Adrenal gland (tissue), 9 donors: ENCODE measurements at regions not wholly inside any gene's neighbourhood (a gene's known extent, or its start where the extent isn't known, plus 50 kb on each side); places are given as distances from the start of the nearest gene placed in this dataset.

ENCODE experiments used
- DNase-seq, 7 donors: peaks; one replicate each; pipeline ENCODE4 v3.0.0-alpha.2; 2019 to 2020
- H3K27ac ChIP-seq, 5 donors: fragments of 200-600 bp; sonication (generic) in 4 of 5; 1 replicate in 3 of 5; 2 replicates in 2 of 5; pipeline versions ENCODE4 v1.5.1 to v1.8.0; 2016 to 2020; ENCODE audit warnings: mild to moderate bottlenecking in 1 of 5
- H3K27me3 ChIP-seq: fragments of 200-600 bp; 2 replicates; pipeline ENCODE4 v1.8.0; 2021
- H3K36me3 ChIP-seq, 2 donors: fragments of 200-600 bp; replicated peaks in 1 of 2; 1 replicate in 1 of 2; 2 replicates in 1 of 2; pipeline versions ENCODE4 v1.5.1 to v1.8.0; 2018 to 2022
- H3K4me1 ChIP-seq, 2 donors: fragments of 200-600 bp; replicated peaks in 1 of 2; 1 replicate in 1 of 2; 2 replicates in 1 of 2; pipeline versions ENCODE4 v1.5.1 to v1.8.0; 2018 to 2021
- H3K4me3 ChIP-seq, 4 donors: fragments of 200-600 bp; sonication (generic) in 3 of 4; one replicate each; pipeline ENCODE4 v1.5.1; 2016 to 2018
- H3K9me3 ChIP-seq, 3 donors: fragments of 200-600 bp; sonication (generic) in 1 of 3; replicated peaks in 1 of 3; 1 replicate in 2 of 3; 2 replicates in 1 of 3; pipeline versions ENCODE4 v1.5.1 to v1.8.0; 2016 to 2021
- POLR2A ChIP-seq, 2 donors: fragments of 450-650 bp; IDR thresholded peaks; one replicate each; pipeline ENCODE4 v1.6.1; 2017; ENCODE audit warnings: antibody characterized with exemption in 2 of 2, mild to moderate bottlenecking in 2 of 2, moderate library complexity in 1 of 2
- WGBS, 4 donors: extraction: QIAGEN DNeasy Blood & Tissue Kit in 2 of 4; methylation state at CpG; one replicate each; pipeline versions ENCODE4 v1.1.5 to v1.1.7; 2013 to 2017; 5-methylcytosine and 5-hydroxymethylcytosine counted together
- intact Hi-C, 2 donors: fragments of 100-400 bp; cut with DNase I; formaldehyde crosslinking; loops; one replicate each; pipeline versions ENCODE4 v1.14.1 to v1.15.0; 2022 to 2023
- TF ChIP-seq, protein P1 (sequence below), 6 experiments: fragments of 450-650 bp in 4 of 6; fragments of 200-600 bp in 2 of 6; sonication (generic) in 1 of 6; IDR thresholded peaks; 1 replicate in 5 of 6; 2 replicates in 1 of 6; pipeline versions ENCODE4 v1.5.1 to v1.8.0; 2016 to 2021; ENCODE audit warnings: antibody characterized with exemption in 6 of 6, mild to moderate bottlenecking in 2 of 6, moderate library complexity in 1 of 6
- donor health status: healthy with polysubstance abuse.
- donor health status: Bipolar disorder and iron deficiency.
- donor health status: DM: yes; HTN: yes; CAD: no.
- donor health status: DM: no; HTN: no; CAD: no.
- donor health status: DM: no; HTN: no; CAD: no.

GRCh38 chr3:17967111-17967510, 224.7 kb upstream of the TBC1D5 start:
- no peak for TF ChIP-seq POLR2A (IDR thresholded peaks at IDR 0.05)
- 70 to 83% (median 77%) methylated on average over 4 to 5 of the region's 5 CpGs for WGBS, 4 donors
- Histone ChIP-seq H3K4me1 (no peaks in the 10 kb centered on the region), H3K9me3 (no peaks in the 10 kb centered on the region), H3K27me3 (no peaks in the 10 kb centered on the region), H3K27ac (no peak overlapping the region), H3K36me3 (no peaks in the 10 kb centered on the region), H3K4me3 (no peak overlapping the region)
- intact Hi-C loops = no loop called here
- DNase-seq = no peak

- TF ChIP-seq, protein P1, sequence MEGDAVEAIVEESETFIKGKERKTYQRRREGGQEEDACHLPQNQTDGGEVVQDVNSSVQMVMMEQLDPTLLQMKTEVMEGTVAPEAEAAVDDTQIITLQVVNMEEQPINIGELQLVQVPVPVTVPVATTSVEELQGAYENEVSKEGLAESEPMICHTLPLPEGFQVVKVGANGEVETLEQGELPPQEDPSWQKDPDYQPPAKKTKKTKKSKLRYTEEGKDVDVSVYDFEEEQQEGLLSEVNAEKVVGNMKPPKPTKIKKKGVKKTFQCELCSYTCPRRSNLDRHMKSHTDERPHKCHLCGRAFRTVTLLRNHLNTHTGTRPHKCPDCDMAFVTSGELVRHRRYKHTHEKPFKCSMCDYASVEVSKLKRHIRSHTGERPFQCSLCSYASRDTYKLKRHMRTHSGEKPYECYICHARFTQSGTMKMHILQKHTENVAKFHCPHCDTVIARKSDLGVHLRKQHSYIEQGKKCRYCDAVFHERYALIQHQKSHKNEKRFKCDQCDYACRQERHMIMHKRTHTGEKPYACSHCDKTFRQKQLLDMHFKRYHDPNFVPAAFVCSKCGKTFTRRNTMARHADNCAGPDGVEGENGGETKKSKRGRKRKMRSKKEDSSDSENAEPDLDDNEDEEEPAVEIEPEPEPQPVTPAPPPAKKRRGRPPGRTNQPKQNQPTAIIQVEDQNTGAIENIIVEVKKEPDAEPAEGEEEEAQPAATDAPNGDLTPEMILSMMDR (IDR thresholded peaks at IDR 0.05) = no peak
- no peak for TF ChIP-seq POLR2A (IDR thresholded peaks at IDR 0.05)
- H3K27me3 ChIP-seq = no peaks in the 10 kb centered on the region
These were observed 222.9 kb upstream of the TBC1D5 start for GRCh38 chr3:17965331-17965730.

GRCh38 chr3:17964108-17964507, 221.7 kb upstream of the TBC1D5 start:
- Histone ChIP-seq H3K27me3 (no peaks in the 10 kb centered on the region), H3K36me3 (no peaks in the 10 kb centered on the region), H3K4me1 (no peaks in the 10 kb centered on the region), H3K9me3 (no peaks in the 10 kb centered on the region), H3K27ac (no peak overlapping the region), H3K4me3 (no peak overlapping the region)
- DNase-seq = no peak
- 63 to 91% (median 78%) methylated on average over 1 of the region's 1 CpG for WGBS, 4 donors
- intact Hi-C loops = no loop called here
- TF ChIP-seq, protein P1 (IDR thresholded peaks at IDR 0.05) = no peak

More at GRCh38 chr3:17965331-17965730, 222.9 kb upstream of the TBC1D5 start:
- no peak overlapping the region for H3K4me3 ChIP-seq
- intact Hi-C loops = no loop called here
- H3K9me3 ChIP-seq = no peaks in the 10 kb centered on the region
- H3K36me3 ChIP-seq = no peaks in the 10 kb centered on the region
- no peaks in the 10 kb centered on the region for H3K4me1 ChIP-seq
- no peak overlapping the region for H3K27ac ChIP-seq
- WGBS, 4 donors = 74 to 89% (median 82%) methylated on average over 1 of the region's 1 CpG
- no peak for DNase-seq

- no peaks in the 10 kb centered on the region for H3K4me1 ChIP-seq
- intact Hi-C loops = no loop called here
- H3K27ac ChIP-seq = no peak overlapping the region
- no peaks in the 10 kb centered on the region for H3K9me3 ChIP-seq
- H3K4me3 ChIP-seq = no peak overlapping the region
- no peaks in the 10 kb centered on the region for H3K27me3 ChIP-seq
- H3K36me3 ChIP-seq = no peaks in the 10 kb centered on the region
- DNase-seq = no peak
- TF ChIP-seq, protein P1 (IDR thresholded peaks at IDR 0.05) = no peak
- TF ChIP-seq POLR2A (IDR thresholded peaks at IDR 0.05) = no peak
These were observed 213.0 kb upstream of the TBC1D5 start for GRCh38 chr3:17955411-17955810.

- intact Hi-C loops = no loop called here
- 64 to 82% (median 74%) methylated on average over 1 of the region's 1 CpG for WGBS, 4 donors
- H3K27me3 ChIP-seq = no peaks in the 10 kb centered on the region
These were observed 212.4 kb upstream of the TBC1D5 start for GRCh38 chr3:17954801-17955200.

More at GRCh38 chr3:17954801-17955200, 212.4 kb upstream of the TBC1D5 start:
- TF ChIP-seq, protein P1 (IDR thresholded peaks at IDR 0.05) = no peak
- no peak for TF ChIP-seq POLR2A (IDR thresholded peaks at IDR 0.05)
- no peaks in the 10 kb centered on the region for H3K4me1 ChIP-seq
- no peaks in the 10 kb centered on the region for H3K9me3 ChIP-seq
- H3K27ac ChIP-seq = no peak overlapping the region
- DNase-seq = no peak
- H3K4me3 ChIP-seq = no peak overlapping the region
- no peaks in the 10 kb centered on the region for H3K36me3 ChIP-seq
